HCT116 (cell line): ENCODE measurements at regions not wholly inside any gene's neighbourhood (a gene's known extent, or its start where the extent isn't known, plus 50 kb on each side); places are given as distances from the start of the nearest gene placed in this dataset.

Experiments
- EGR1 ChIP-seq: IDR thresholded peaks from 2 replicates; pipeline ENCODE4 v1.6.1; 2012; ENCODE audit warnings: low read depth
- EZH2 ChIP-seq: fragments of 200-600 bp; sonication (generic); IDR thresholded peaks from 2 replicates; pipeline ENCODE4 v1.6.1; 2017; ENCODE audit warnings: antibody characterized with exemption, mixed run types
- EZH2phosphoT487 ChIP-seq: fragments of 200-600 bp; IDR thresholded peaks from 2 replicates; pipeline ENCODE4 v1.6.1; 2018; ENCODE audit warnings: antibody characterized with exemption, borderline replicate concordance
- MAX ChIP-seq: IDR thresholded peaks from 2 replicates; pipeline ENCODE4 v1.6.1; 2012
- POLR2A ChIP-seq: IDR thresholded peaks from 2 replicates; pipeline ENCODE4 v1.7.0; 2011; ENCODE audit warnings: borderline replicate concordance; ENCODE audit not compliant: insufficient read depth, insufficient read length; ENCODE audit errors: extremely low read depth
- POLR2AphosphoS5 ChIP-seq: IDR thresholded peaks from 2 replicates; pipeline ENCODE4 v1.6.1; 2011; ENCODE audit warnings: mild to moderate bottlenecking, low read depth, low read length, moderate library complexity
- RAD21 ChIP-seq: IDR thresholded peaks from 2 replicates; pipeline ENCODE4 v1.6.1; 2012; ENCODE audit warnings: low read depth, mild to moderate bottlenecking
- SRF ChIP-seq: IDR thresholded peaks from 2 replicates; pipeline ENCODE4 v1.6.1; 2012; ENCODE audit warnings: low read depth
- ZNF274 ChIP-seq: fragments of 200-500 bp; sonication (Bioruptor generic); IDR thresholded peaks from 2 replicates; pipeline ENCODE4 v1.6.1; 2014; ENCODE audit warnings: mild to moderate bottlenecking, low read depth, low read length, inconsistent platforms
- TF ChIP-seq, protein P1 (sequence below), 3 experiments: fragments of 200-600 bp in 1 of 3; sonication (generic) in 1 of 3; IDR thresholded peaks in 2 of 3; conservative IDR thresholded peaks in 1 of 3; 2 replicates each; pipeline ENCODE4 v1.5.1; 2012 to 2017; ENCODE audit warnings: low read depth in 2 of 3, low read length in 2 of 3, antibody characterized with exemption in 1 of 3, borderline replicate concordance in 1 of 3, control low read depth in 1 of 3, mild to moderate bottlenecking in 1 of 3, mixed read lengths in 1 of 3, mixed run types in 1 of 3, moderate library complexity in 1 of 3; ENCODE audit not compliant: insufficient read depth in 1 of 3
- TF ChIP-seq, protein P2 (sequence below): IDR thresholded peaks from 2 replicates; pipeline ENCODE4 v1.6.1; 2012

- TF ChIP-seq EGR1 (no peak), MAX (no peak), POLR2A (no peak), EZH2 (no peak), EZH2phosphoT487 (no peak), RAD21 (no peak), POLR2AphosphoS5 (no peak), SRF (no peak), ZNF274 (no peak)
- TF ChIP-seq, protein P1, sequence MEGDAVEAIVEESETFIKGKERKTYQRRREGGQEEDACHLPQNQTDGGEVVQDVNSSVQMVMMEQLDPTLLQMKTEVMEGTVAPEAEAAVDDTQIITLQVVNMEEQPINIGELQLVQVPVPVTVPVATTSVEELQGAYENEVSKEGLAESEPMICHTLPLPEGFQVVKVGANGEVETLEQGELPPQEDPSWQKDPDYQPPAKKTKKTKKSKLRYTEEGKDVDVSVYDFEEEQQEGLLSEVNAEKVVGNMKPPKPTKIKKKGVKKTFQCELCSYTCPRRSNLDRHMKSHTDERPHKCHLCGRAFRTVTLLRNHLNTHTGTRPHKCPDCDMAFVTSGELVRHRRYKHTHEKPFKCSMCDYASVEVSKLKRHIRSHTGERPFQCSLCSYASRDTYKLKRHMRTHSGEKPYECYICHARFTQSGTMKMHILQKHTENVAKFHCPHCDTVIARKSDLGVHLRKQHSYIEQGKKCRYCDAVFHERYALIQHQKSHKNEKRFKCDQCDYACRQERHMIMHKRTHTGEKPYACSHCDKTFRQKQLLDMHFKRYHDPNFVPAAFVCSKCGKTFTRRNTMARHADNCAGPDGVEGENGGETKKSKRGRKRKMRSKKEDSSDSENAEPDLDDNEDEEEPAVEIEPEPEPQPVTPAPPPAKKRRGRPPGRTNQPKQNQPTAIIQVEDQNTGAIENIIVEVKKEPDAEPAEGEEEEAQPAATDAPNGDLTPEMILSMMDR (IDR thresholded peaks at IDR 0.05 in 2 of 3, conservative IDR thresholded peaks at IDR 0.05 in 1 of 3; ENCODE audit: borderline replicate concordance in 1 of 3, insufficient read depth in 1 of 3, low read depth in 2 of 3, low read length in 2 of 3) = no peak
- TF ChIP-seq, protein P2, sequence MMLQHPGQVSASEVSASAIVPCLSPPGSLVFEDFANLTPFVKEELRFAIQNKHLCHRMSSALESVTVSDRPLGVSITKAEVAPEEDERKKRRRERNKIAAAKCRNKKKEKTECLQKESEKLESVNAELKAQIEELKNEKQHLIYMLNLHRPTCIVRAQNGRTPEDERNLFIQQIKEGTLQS = no peak
Observed at GRCh38 chr10:69697006-69697405, 67.0 kb downstream of the FAM241B start.
